ENCODE measurements at regions not wholly inside any gene's neighbourhood (a gene's known extent, or its start where the extent isn't known, plus 50 kb on each side); places are given as distances from the start of the nearest gene placed in this dataset.
"Not testable (repeated sequence)": the region's sequence is repeated elsewhere in the genome, so short reads cannot be mapped to it uniquely, and the experiment has no call there.

DNA sequence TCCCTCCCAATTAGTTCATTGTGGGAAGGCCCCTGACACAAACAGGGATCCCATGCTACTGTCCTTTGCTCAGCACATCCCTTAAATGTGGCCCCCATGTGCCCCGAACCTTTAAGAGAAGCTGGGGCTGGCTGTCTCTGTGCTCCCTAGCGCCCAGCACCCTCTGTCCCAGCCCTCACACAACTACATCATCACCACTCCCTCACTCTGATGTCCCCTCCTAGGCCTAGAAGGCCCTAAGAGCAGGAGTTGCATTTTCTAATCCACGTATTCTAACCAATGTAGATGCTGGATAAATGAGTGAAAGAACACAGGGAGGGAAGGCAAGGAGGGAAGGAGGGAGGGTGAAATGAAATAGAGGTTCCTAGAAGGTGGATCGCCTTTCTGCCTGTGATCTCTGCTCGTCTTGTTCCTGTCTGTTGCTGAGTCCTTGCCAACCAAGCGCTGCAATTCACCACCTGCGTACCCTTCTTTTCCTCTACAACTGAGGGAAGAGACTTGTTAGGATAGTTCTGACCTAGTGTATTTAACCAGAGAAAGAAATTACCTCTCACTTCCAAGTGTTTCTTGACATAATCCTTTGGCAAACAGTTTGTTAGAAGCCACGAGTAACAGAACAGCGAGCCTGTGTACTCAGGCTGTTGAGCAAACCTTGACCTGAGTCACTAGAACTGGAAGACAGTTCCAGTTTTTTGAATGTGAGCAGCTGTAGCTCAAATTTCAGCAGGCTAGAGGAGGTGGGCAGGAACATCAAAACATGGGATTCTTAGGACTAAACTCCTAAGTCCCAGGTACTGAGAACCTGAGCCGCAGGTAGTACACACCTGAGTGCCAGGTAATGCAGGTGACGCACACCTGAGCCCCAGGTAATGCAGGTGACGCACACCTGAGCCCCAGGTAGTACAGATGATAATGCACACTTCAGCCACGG is 181.5 kb upstream of the ID2 start:
- DNase-seq = no peak

DNA sequence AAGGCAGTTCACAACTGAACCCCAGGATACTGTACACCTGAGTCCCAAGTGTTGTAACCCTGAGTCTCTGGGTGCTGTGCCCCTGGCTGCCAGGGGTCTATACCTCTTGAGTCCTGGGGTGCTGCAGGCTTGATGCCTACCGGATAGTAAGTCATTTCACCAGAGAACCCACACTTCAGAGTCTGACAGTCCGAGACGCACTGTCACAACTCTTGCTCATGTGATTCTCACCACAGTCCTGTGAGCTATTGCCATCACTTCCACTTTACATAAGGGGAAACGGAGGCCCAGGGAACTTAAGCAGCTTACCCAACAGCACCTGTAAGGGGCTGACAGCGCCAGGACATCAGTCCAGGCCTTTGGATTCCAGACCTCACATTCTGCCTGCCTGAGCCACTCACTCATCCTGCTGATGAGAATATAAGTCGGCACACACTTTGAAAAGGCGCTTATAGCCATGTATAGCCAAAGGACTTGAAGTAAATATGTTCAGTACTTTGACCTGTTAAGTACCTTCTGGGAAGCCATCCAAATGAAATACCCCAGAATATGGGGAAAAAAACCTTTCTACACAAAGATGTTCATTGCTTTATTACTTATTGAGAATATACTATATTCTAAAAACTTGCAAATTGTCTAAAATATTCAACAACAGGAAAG is 180.7 kb upstream of the ID2 start:
- DNase-seq = no peak

DNA sequence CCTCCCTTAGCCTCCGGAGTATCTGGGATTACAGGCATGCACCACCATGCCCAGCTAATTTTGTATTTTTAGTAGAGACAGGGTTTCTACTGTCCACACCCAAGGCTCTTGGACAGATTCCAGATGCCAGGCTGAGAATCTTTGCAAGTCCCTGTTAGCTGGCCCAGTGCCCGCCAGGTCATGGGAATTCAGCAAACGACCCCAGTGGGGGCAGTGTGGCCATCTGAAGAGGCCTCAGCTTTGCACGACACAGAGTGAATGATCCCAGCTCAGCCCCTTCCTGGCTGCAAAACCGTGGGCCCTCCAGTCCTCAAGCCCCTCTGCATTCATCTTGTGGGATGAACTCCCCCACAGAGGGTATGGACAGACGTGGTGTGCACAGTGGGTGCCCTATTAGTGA is 179.5 kb upstream of the ID2 start:
- no peak for DNase-seq

DNA sequence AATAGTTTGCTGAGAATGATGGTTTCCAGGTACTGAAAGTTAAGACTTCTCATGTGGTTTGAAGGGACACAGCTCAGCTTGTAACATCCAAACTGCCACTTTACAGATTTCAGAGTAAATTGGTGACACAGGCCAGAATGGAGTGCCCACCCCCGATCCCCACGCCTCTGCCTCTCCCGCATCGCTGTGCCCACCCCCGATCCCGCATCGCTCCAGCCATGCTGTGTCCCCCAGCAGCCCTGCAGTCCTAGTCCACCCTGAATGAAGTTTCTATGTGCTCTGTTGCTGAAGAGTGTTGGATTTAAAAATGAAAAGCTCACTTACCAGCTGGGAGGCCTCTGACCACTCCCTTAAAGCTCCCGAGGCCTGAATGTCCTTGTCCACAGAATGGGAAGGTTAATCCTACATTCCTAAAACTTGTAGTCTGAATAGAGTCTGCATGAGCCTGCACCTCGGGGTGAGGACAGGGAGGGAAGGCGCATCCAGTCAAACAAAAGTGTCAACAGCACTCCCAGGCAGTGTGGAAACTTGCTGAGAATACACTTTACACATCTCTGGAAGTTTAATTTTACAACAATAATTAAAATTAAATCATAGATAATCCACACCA is 176.4 kb upstream of the ID2 start:
- DNase-seq = no peak

DNA sequence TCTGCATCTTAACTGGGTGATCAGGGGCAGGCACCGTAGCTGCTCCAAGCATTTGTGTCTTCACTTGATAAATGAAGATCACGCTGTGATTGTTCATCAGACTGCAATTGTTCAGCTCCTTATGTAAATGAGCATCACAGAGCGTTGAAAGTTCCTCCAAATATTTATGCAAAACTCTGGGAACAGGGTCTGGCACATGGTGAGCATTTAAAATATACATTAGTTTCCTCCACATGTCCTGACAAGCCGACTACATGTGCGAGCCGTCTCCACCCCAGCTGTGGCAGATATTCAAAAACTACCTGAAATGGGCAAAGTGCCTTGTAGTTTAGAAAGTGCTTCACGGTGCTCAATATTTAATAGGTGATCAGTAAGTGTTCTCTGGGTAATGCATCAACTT is 175.1 kb upstream of the ID2 start:
- DNase-seq = no peak

DNA sequence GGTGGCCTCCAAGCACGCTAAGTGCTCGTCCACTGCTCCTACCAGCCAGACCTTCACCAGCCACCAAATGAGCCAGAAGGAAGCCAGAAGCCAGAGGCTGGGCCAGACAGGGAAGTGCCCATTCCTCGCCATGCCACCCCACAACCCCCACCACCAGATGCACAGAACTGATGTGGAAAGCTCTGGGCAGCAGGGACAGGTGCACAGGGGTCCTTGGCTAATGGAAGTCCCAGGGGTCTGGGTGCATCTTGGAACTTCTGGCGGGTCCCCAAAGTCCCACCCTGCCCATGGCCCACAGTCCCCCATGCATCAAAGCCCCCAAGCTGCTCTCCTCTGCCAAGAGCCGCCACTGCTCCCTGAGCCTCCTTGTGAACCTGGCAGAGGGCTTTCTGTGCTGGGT is 173.1 kb upstream of the ID2 start:
- no peak for DNase-seq

DNA sequence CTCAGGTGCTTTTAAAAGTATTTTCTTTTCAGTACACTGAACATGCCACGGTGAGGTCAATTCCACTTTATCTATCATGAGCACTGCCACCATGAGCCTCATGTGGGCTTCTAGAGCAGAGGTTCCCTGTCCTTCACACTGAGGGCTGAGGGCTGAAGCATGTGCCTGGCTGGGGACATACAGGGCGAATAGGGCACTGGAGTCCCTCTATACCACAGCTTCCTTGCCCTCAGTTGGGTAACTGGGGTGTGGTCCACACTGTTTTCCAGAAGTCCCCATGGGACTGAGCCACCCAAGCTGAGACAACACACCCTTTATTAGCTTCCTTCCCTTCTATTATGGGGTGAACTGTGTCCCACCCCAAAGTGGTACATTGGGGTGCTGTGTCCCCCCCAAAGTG is 172.2 kb upstream of the ID2 start:
- DNase-seq = no peak

DNA sequence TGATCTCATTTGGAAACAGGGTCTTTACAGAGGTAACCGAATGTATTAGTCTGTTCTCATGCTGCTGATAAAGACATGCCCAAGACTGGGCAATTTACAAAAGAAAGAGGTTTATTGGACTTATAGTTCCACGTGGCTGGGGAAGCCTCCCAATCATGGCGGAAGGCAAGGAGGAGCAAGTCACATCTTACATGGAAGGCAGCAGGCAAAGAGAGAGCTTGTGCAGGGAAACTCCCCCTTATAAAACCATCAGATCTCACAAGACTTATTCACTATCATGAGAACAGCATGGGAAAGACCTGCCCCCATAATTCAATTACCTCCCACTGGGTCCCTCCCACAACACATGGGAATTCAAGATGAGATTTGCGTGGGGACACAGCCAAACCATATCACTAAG is 171.8 kb upstream of the ID2 start:
- DNase-seq = not testable (repeated sequence)

DNA sequence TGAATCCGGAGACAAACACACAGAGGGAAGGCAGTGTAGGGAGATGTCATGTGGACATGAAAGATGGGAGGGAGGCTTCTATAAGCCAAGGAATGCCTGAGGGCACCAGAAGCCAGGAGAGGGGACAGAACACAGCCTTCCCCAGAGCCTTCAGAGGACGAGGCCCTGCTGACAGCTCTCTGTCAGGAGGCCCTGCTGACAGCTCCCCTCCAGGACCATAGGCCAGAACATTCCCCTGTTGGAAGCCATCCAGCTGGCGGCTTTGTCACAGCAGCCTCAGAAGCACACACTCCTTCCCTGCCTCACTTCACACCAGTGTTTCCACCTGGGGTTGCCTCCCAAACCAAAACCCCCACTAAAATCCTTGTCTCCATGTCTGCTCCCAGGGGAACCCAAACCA is 171.3 kb upstream of the ID2 start:
- DNase-seq = no peak

DNA sequence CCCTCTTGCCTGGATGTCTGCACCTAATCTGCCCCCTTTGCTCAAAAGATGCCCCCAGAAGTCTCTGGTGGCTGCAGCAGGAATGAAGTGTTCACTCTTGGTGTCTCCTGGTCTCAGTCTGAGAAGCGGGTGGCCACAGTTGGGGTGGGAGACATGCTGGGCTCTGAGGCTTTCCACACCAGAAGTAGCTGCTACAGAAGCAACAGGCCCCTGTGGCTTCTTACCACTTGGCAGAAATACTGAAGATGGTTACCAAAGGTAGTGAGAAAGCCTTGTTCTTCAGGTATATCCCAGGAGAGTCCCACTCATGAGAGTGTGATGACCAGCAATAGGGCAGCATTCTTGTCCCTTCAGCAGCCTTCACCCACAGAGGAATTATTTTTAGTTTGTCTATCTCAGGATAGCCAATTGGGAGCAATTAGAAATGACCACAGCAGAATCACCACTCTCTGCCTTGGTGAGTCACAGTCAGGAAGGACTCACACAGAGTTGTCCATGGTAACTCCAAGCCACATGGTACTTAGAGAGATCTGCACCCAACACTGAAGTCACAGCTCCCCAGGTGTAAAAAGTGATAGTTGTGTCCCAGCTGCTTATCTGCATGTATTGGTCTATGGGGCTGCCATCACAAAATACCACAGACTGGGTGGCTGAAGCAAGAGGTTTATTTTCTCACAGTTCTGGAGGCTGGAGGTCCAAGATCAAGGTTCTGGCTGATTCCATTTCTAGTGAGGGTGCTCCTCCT is 169.8 kb upstream of the ID2 start:
- DNase-seq = no peak

DNA sequence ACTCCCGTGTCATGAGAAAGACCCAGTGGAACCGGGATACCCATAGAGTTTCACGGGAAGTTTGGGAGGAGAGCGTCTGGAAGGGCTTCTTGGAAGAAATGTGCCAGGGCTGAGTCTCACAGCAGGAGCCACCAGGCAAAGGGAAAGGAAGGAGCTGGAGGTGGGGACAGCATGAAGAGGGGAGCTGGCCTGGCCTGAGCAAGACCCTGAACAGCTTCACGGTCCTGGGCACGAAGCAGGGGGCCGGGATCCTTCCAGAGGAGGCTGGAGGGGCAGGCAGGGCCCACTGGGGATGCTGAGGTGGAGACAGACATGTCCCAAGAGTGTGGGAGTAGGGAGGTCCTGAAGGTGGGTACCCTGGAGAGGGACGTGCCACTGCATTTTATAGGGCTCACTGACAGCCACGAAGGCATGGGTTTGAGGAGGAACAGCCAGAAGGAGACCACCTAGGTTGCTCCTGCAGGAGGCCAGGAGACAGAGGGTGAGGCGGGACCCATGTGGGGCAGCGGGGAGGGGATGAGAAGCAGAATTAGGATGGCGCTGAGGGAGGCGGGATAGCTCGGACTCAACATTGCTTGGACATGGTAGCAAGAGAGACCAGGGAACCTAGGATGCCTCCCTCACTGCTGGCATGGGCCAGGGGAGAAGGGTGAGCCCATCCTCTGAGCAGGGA is 168.1 kb upstream of the ID2 start:
- no peak for DNase-seq

DNA sequence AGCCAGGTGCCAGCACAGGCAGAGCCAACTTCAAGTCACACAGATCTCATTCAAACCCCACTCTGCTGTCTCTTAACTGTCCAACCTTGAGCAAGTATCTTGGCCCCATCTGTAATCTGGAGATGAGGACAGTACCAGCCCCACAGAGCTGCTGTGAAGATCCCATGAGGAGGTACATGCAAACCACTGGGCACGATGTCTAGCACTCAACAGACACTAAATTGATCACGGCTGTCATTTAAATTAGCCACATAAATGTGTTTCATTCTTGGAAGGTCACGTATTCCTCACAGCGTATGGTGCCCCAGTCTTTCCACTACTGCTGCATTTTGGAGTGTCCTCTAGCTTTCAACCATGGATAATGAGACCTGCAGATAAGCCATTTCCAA is 167.6 kb upstream of the ID2 start:
- DNase-seq = no peak

DNA sequence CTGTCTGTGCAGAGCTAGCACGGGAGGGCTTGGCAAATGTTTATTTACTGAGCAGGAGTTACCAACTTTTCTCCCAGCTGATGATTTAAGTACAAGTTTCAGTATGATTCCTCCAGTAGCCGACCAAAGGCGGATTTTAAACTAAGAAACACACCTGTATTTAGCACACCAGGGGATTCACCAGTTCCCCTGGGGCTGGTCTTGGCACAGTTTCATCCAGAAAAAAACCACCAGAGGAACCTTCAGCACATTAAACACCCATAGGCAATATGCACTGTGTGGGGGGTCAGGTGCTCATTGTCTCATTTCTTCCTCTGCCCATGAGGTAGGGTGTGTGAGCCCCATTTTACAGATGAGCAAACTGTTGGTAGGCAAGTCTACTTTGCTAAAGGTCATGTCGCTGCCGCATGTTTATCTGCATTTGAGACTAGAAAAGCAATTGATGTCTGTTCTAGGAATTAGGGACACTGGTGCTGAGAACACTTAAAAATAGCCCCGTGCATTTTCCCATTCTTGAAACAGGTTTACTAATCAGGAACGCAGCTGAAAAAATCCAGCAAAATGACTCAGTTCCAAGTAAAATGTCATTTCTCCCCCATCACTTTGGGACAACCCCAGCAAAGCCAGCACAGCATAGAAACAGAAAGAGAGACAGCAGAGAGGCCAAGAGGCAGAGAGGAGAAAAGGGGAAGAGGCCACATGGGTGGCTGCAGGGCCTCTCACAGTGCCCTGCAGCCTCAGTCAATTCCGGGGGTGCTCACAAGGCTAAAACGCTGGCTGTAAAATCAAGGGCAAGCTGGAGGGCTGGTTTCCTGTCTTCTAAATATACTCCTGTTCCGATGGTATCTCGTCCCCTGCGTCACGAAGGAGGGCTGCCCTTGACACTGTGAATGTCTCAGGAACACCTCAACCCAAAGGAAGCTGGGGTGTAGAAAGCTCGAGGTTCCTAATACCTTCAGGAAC is 166.8 kb upstream of the ID2 start:
- DNase-seq = no peak

DNA sequence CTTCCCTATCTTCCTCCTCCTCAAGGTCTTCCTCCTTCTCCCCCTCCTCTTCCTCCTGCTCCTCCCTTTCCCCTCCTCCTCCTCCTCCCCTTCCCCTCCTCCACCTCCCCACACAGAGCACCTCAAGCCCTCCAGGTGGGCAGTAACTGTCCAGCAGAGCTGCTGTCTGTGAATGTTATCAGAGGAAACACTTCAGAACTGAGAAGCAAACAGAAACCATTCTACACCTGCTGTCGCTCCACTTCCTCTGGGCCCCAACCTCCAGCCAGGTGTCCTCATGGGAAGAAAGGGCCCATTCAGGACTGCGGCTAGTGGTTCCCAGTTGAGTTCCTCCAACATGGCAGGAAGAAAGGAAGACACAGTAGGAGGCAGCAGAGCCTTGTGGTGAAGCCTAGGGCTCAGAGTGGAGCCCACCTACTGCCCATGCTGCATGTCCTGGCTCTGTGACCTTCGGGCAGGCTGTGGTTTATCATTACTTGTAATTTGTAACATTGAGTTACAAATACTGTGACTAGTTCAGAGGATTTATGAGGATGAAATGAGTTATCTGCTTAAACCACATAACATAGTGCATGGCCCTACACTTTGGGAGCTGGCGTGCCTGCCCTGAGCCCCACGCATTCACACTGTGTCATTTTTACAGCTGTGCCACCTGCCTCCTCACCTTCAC is 165.9 kb upstream of the ID2 start:
- DNase-seq = peak; percentile 43

DNA sequence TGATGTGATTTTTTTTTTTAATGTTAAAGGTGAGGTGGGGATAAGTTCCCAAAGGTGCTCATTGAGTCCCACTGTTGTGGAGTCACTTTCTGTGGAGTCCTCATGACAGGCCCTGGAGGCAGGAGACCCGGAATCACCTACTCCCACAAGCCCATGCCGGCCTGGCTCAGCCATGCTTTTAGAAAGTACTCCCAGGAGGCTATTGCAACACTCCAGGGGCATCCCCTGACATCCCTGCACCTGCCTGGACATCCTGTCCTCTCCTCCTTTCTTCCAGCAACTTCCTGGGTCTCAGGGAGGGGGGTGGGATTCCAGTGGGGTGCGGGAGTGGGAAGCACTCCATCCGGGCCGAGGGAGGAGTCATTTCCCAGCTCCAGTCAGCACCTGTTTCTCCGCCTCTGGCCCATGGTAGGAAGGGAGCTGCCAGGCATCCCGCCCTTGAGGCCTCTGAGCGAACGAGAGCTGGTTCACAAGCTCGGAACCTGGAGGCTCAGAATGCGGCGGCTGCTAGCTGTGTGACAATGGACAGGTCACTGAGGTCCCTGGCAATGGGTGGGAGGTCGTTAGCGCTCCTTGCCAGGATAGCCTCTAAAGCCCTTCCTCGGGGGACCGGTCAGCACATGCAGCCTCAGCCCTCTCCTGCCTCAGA is 163.9 kb upstream of the ID2 start:
- DNase-seq = no peak

DNA sequence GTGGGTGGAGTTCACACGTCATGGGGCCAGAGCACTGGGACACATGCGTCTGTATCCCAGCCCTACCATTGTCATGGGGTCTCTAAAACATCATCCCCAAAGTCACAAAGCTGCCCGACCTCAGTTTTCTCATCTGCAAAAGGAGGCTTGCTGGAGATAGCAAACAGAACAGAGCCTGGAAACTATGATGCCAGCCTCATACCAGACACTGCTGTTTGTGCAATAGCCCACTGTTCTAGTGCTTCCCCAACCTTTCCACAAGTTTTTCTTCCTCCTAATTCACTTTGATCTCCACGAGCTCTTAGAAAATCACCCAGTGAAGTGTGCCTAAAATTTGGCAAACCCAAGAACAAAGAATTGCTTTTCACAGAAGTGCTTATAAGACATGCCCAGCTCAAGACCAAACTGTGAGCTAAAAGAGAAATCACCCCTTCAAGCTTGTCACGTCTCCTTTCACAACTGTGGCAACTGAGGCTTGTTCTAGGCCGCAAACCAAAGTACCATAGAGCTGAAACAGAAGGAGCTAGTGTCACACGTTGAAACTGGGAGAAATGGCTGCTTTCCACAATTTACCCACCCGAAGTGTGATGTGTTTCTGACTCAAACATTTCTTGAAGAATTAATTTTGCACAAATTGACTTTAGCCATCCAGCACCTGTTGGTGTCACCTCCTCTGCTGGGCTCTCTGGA is 162.7 kb upstream of the ID2 start:
- no peak for DNase-seq

DNA sequence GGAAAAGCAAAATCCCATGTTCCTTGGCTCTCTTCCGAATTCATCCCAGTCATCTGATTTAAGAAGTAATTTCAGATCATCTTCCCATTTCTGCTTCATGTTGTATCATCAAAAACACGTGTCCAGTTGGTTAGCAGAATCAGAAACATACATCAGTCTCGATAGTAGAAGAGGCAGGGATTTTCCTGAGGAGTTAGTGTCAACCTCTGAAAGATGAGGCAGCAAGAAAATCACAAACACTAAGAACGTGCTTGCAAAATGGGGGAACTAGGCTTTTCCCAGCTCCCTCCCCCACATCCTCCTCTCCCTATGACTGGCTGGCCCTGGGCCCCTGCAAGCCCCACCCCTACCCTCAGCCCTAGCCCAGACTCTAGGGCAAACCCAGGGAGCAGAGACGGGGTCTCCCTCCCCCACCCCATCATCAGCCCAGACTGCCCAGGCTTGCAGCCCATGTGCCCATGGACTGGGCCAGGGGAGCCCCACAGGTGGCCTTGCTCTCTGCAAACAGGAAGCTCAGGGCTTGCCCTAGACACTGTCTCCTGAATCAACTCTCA is 161.0 kb upstream of the ID2 start:
- no peak for DNase-seq

DNA sequence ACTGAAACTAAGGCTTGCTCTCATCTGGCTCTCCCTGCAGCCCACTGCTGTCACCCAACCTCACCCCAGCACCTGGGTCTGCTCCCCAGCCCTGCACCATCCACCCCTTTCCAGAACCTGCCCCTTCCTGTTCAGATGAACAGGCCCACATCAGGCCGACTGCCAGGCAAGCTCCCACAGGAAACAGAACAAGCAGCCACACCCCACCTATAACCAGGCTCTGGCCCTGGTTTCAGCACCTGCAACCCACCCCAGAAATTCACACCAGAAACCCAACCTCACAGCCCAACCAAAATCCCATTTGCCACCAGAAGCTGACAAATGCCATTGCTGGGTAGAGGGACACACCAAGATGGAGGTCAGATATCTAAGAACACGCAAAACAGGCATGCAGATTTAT is 159.2 kb upstream of the ID2 start:
- no peak for DNase-seq

DNA sequence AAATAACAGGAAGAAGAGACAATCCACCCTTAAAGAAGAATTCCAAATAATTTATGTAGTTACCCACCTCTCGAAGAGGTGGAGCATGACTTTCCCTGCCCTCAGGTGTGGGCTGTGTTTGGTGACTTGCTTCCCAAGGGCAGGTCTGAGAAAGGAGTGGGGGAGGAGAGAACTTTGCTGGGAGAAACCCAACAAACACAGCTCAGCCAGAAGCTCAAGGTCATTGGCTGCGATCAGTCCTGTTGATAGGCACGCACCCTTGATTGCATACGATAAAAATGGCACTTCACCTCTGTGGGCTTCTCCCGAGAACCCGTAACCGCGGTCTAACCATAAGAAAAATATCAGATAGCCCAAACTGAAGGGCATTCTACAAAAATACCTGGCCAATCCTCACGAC is 157.5 kb upstream of the ID2 start:
- no peak for DNase-seq

DNA sequence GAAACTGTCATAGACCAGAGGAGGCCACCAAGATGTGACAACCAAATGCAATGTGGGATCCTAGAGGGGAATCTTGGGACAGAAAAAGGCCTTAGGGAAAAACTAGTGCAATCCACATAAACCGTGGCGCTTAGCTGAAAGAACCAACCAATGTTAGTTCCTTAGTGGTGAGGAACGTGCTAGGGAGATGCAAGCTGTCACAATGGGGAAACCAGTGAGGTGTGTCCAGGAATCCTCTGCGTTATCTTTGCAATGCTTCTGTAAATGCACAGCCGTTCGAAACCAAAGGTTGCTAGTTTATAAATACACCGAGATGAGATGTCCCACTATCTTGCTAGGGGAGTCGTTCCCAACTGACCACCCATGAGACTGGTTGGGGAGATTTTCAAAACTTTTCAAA is 157.0 kb upstream of the ID2 start:
- DNase-seq = no peak

All from NCI-H1092 (cell line).